ENCODE measurements at regions not wholly inside any gene's neighbourhood (a gene's known extent, or its start where the extent isn't known, plus 50 kb on each side); places are given as distances from the start of the nearest gene placed in this dataset.
"Not testable (repeated sequence)": the region's sequence is repeated elsewhere in the genome, so short reads cannot be mapped to it uniquely, and the experiment has no call there.

GRCh38 chr6:991192-991591, 298.3 kb upstream of the EXOC2 start:
- Histone ChIP-seq H3K27ac (replicated peaks) (no peak overlapping the region), H3K36me3 (no peaks in the 10 kb centered on the region), H3K27me3 (ENCODE audit: low read depth) (peaks cover 31% of the 10 kb centered on the region), H3K4me3 (no peak overlapping the region), H3K9me3 (replicated peaks) (peaks cover 25% of the 10 kb centered on the region), H3K4me1 (no peaks in the 10 kb centered on the region)
- intact Hi-C loops (cut with micrococcal nuclease) = no loop called here
- TF ChIP-seq CTCF (IDR thresholded peaks at IDR 0.05; ENCODE audit: borderline replicate concordance) = no peak
- no peak for DNase-seq

GRCh38 chr6:984031-984430, 291.1 kb upstream of the EXOC2 start:
- H3K4me3 ChIP-seq = no peak overlapping the region
- TF ChIP-seq CTCF (IDR thresholded peaks at IDR 0.05; ENCODE audit: borderline replicate concordance) = no peak
- intact Hi-C loops (cut with micrococcal nuclease) = no loop called here
- no peak overlapping the region for H3K27ac ChIP-seq (replicated peaks)
- peaks cover 19% of the 10 kb centered on the region for H3K27me3 ChIP-seq (ENCODE audit: low read depth)
- H3K9me3 ChIP-seq (replicated peaks) = peaks cover 10% of the 10 kb centered on the region
- no peak for DNase-seq
- no peaks in the 10 kb centered on the region for H3K36me3 ChIP-seq
- H3K4me1 ChIP-seq = no peaks in the 10 kb centered on the region

GRCh38 chr6:978937-979685, 286.2 kb upstream of the EXOC2 start:
- Histone ChIP-seq H3K9me3 (replicated peaks) (peaks cover 36% of the 10 kb centered on the region), H3K4me3 (no peak overlapping the region), H3K27me3 (ENCODE audit: low read depth) (peaks cover 14% of the 10 kb centered on the region), H3K27ac (replicated peaks) (no peak overlapping the region), H3K36me3 (no peaks in the 10 kb centered on the region), H3K4me1 (no peaks in the 10 kb centered on the region)
- no peak for TF ChIP-seq CTCF (IDR thresholded peaks at IDR 0.05; ENCODE audit: borderline replicate concordance)
- no peak for DNase-seq
- intact Hi-C loops (cut with micrococcal nuclease) = no loop called here

- DNase-seq, H3K36me3 ChIP-seq, H3K4me1 ChIP-seq: not testable (repeated sequence)
Measured at GRCh38 chr6:977226-977625, 284.3 kb upstream of the EXOC2 start.

GRCh38 chr6:971981-972640, 279.2 kb upstream of the EXOC2 start:
- intact Hi-C loops (cut with micrococcal nuclease) = no loop called here
- no peak for DNase-seq
- peaks cover 62% of the 10 kb centered on the region for H3K27me3 ChIP-seq (ENCODE audit: low read depth)
- no peaks in the 10 kb centered on the region for H3K4me1 ChIP-seq
- peaks cover 23% of the 10 kb centered on the region for H3K9me3 ChIP-seq (replicated peaks)
- no peak overlapping the region for H3K4me3 ChIP-seq
- no peaks in the 10 kb centered on the region for H3K36me3 ChIP-seq
- TF ChIP-seq CTCF (IDR thresholded peaks at IDR 0.05; ENCODE audit: borderline replicate concordance) = no peak
- H3K27ac ChIP-seq (replicated peaks) = no peak overlapping the region

More at GRCh38 chr6:977226-977625, 284.3 kb upstream of the EXOC2 start:
- peaks cover 36% of the 10 kb centered on the region for H3K9me3 ChIP-seq (replicated peaks)
- H3K27me3 ChIP-seq (ENCODE audit: low read depth) = peaks cover 31% of the 10 kb centered on the region
- intact Hi-C loops (cut with micrococcal nuclease); H3K4me3 ChIP-seq; H3K27ac ChIP-seq (replicated peaks): not testable (repeated sequence)

- Histone ChIP-seq H3K27ac (replicated peaks) (no peak overlapping the region), H3K27me3 (ENCODE audit: low read depth) (peaks cover 91% of the 10 kb centered on the region), H3K9me3 (replicated peaks) (no peaks in the 10 kb centered on the region), H3K4me3 (no peak overlapping the region), H3K36me3 (no peaks in the 10 kb centered on the region), H3K4me1 (no peaks in the 10 kb centered on the region)
- TF ChIP-seq CTCF (IDR thresholded peaks at IDR 0.05; ENCODE audit: borderline replicate concordance) = no peak
- intact Hi-C loops (cut with micrococcal nuclease) = no loop called here
- no peak for DNase-seq
Measured at GRCh38 chr6:968791-969190, 275.9 kb upstream of the EXOC2 start.

Data from left ventricle myocardium inferior (tissue), 1 donor.